ENCODE measurements at regions not wholly inside any gene's neighbourhood (a gene's known extent, or its start where the extent isn't known, plus 50 kb on each side); places are given as distances from the start of the nearest gene placed in this dataset.

- TF ChIP-seq, protein P1, sequence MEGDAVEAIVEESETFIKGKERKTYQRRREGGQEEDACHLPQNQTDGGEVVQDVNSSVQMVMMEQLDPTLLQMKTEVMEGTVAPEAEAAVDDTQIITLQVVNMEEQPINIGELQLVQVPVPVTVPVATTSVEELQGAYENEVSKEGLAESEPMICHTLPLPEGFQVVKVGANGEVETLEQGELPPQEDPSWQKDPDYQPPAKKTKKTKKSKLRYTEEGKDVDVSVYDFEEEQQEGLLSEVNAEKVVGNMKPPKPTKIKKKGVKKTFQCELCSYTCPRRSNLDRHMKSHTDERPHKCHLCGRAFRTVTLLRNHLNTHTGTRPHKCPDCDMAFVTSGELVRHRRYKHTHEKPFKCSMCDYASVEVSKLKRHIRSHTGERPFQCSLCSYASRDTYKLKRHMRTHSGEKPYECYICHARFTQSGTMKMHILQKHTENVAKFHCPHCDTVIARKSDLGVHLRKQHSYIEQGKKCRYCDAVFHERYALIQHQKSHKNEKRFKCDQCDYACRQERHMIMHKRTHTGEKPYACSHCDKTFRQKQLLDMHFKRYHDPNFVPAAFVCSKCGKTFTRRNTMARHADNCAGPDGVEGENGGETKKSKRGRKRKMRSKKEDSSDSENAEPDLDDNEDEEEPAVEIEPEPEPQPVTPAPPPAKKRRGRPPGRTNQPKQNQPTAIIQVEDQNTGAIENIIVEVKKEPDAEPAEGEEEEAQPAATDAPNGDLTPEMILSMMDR (IDR thresholded peaks at IDR 0.05; ENCODE audit: extremely low read depth, insufficient read depth, missing control alignments), result no peak
- no peak for DNase-seq (ENCODE audit: low spot score)
- in situ Hi-C loops (cut with MboI; ENCODE audit: low pct_unique_long_range_greater_than_20kb, low sequenced_read_pairs, unreplicated experiment), result no loop called here
Observed at GRCh38 chr1:65486613-65487012, 66.1 kb downstream of the LEPR start.

DNA sequence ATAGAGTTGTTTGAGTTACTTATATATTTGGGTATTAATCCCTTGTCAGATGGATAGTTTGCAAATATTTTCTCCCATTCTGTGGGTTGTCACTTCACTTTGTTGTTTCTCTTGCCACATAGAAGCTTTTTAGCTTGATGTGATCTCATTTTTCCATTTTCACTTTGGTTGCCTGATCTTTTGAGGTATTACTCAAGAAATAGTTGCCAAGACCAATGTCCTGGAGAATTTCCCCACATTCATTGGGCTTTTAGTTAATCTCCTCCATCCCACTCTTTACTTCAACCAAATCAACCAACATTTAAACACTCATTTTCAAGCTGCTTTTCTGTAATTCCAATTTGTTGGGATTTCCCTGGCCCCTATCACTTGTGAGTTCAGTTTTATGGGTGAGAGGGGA is 69.0 kb downstream of the LEPR start:
- in situ Hi-C loops (cut with MboI; ENCODE audit: low pct_unique_long_range_greater_than_20kb, low sequenced_read_pairs, unreplicated experiment), result no loop called here
- no peak for DNase-seq (ENCODE audit: low spot score)
- TF ChIP-seq, protein P1 (IDR thresholded peaks at IDR 0.05; ENCODE audit: extremely low read depth, insufficient read depth, missing control alignments), result no peak

- in situ Hi-C loops (cut with MboI; ENCODE audit: low pct_unique_long_range_greater_than_20kb, low sequenced_read_pairs, unreplicated experiment), result no loop called here
- TF ChIP-seq, protein P1 (IDR thresholded peaks at IDR 0.05; ENCODE audit: extremely low read depth, insufficient read depth, missing control alignments), result no peak
- DNase-seq (ENCODE audit: low spot score), result no peak
Observed at GRCh38 chr1:65490231-65491009, 70.0 kb downstream of the LEPR start.

DNA sequence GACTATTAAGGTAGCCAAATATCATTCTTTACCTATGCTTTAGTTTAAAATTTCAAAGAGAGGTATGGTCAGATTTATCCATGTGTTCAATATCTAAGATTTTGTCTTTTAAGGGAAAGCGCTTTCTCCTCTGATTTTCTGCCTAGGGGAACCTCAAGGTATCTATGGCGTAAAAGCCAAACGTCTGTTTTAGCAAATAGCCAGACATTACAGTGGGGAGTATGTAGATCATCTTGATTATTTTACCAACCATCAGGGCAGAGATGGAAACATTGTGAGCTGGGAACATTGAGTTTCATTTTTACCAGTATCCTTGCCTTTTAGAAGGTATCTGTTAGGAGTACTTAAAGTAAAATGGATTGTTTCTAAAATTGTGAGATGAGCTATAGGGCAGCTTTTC is 71.0 kb downstream of the LEPR start:
- in situ Hi-C loops (cut with MboI; ENCODE audit: low pct_unique_long_range_greater_than_20kb, low sequenced_read_pairs, unreplicated experiment), result no loop called here
- DNase-seq (ENCODE audit: low spot score), result no peak
- TF ChIP-seq, protein P1 (IDR thresholded peaks at IDR 0.05; ENCODE audit: extremely low read depth, insufficient read depth, missing control alignments), result no peak

DNA sequence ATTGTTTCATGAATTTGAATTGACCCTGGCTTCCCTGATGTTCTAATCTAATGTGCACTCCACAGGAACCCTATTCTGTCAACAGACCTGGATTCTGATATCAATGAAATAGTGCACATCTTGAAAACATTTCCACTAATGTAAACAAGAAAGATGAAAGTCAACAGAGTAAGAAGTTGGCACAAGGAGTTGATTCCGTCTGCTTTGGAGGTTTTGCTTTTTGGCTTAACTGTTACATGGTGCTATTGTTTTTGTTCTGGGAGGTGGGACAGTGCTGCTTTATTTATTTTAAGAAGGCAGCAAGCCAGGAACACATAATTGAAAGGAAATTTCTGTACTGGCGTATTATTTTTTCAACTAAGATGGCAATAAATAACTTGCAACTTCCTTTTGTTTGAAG is 73.3 kb downstream of the LEPR start:
- in situ Hi-C loops (cut with MboI; ENCODE audit: low pct_unique_long_range_greater_than_20kb, low sequenced_read_pairs, unreplicated experiment), result no loop called here
- TF ChIP-seq, protein P1 (IDR thresholded peaks at IDR 0.05; ENCODE audit: extremely low read depth, insufficient read depth, missing control alignments), result no peak
- DNase-seq (ENCODE audit: low spot score), result no peak

DNA sequence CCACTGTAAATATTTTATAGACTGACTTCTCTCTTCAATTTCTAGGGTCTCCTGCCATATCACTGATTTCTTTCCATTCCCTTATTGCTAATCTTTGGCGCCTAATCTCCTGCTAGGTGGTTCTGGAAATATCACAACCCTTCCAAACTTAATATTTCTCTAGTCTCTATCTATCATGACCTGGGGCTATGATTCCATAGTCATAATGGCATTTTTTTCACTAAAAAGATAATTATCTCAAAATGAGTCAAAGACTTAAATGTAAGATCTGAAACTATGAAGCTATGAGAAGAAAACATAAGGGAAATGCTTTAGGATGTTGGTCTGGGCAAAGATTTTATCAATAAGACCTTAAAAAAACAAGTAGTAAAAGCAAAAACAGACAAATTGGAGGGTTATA is 74.2 kb downstream of the LEPR start:
- TF ChIP-seq, protein P1 (IDR thresholded peaks at IDR 0.05; ENCODE audit: extremely low read depth, insufficient read depth, missing control alignments), result no peak
- in situ Hi-C loops (cut with MboI; ENCODE audit: low pct_unique_long_range_greater_than_20kb, low sequenced_read_pairs, unreplicated experiment), result no loop called here
- DNase-seq (ENCODE audit: low spot score), result no peak
